ENCODE measurements at regions not wholly inside any gene's neighbourhood (a gene's known extent, or its start where the extent isn't known, plus 50 kb on each side); places are given as distances from the start of the nearest gene placed in this dataset.

DNA sequence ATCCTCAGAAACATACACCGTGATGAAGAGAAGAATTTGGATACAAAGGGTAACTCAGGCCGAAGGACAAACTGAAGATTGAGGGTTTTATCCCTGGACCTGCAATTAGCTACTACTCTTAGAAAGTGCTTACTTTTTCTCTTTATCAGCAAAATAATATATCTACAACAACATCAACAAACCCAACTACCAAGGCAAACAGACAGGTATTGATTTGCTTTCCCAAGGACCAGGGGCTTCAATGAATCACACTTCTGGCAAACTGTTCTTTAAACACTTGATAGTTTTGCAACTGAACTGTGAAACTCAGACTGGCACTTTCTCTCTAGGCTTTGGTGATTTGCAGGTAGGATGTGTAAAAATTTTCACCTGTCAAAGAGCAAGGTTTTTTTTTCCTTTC lies 247.5 kb downstream of the SEC23A start:
- TF ChIP-seq, protein P1, sequence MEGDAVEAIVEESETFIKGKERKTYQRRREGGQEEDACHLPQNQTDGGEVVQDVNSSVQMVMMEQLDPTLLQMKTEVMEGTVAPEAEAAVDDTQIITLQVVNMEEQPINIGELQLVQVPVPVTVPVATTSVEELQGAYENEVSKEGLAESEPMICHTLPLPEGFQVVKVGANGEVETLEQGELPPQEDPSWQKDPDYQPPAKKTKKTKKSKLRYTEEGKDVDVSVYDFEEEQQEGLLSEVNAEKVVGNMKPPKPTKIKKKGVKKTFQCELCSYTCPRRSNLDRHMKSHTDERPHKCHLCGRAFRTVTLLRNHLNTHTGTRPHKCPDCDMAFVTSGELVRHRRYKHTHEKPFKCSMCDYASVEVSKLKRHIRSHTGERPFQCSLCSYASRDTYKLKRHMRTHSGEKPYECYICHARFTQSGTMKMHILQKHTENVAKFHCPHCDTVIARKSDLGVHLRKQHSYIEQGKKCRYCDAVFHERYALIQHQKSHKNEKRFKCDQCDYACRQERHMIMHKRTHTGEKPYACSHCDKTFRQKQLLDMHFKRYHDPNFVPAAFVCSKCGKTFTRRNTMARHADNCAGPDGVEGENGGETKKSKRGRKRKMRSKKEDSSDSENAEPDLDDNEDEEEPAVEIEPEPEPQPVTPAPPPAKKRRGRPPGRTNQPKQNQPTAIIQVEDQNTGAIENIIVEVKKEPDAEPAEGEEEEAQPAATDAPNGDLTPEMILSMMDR (IDR thresholded peaks at IDR 0.05; ENCODE audit: insufficient read depth, low read depth, low read length) = no peak
- no peak for DNase-seq (ENCODE audit: low read depth)
- H3K4me3 ChIP-seq (ENCODE audit: low read depth, low read length) = no peak overlapping the region

DNA sequence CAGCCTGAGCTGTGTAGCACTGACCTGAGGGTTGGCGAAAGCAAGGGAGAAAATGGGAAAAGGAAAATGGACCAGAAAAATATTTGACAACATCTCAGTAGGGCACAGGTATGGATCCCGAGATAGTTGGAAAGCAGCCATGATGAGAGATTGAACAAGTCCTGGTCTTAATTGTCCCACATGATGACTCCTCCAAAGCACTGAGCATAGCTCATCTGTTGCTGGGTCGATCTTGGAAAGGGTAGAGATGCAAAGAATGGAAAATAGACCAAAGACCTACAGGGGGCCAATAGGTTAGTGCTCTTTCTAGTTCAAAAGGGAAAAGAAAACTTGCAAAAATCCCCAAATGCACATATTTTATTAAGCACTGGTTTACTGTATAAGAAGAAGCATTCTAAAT lies 251.9 kb downstream of the SEC23A start:
- TF ChIP-seq, protein P1 (IDR thresholded peaks at IDR 0.05; ENCODE audit: insufficient read depth, low read depth, low read length) = no peak
- no peak overlapping the region for H3K4me3 ChIP-seq (ENCODE audit: low read depth, low read length)

DNA sequence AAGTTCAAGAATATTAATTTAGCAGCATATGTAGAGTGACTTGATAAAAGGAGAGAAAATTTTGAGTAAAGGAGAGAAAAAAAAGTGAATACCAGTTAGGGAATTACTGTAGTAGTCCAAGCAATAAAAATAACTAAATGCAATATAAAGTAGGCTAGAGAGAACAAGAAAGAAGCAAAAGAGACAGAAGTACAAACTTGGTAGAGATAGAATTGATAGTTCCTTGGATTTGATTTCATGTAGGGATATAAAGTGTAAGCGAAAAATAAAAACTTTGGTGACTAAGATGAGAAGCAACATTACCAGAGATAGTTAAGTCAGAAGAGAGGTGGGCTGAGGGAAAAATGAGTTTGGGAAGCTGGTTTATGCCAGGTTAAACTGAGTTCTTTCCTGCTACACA lies 252.4 kb downstream of the SEC23A start:
- TF ChIP-seq, protein P1 (IDR thresholded peaks at IDR 0.05; ENCODE audit: insufficient read depth, low read depth, low read length) = no peak
- H3K4me3 ChIP-seq (ENCODE audit: low read depth, low read length) = no peak overlapping the region
- no peak for DNase-seq (ENCODE audit: low read depth)

More for the DNA sequence above, 251.9 kb downstream of the SEC23A start:
- no peak for DNase-seq (ENCODE audit: low read depth)

DNA sequence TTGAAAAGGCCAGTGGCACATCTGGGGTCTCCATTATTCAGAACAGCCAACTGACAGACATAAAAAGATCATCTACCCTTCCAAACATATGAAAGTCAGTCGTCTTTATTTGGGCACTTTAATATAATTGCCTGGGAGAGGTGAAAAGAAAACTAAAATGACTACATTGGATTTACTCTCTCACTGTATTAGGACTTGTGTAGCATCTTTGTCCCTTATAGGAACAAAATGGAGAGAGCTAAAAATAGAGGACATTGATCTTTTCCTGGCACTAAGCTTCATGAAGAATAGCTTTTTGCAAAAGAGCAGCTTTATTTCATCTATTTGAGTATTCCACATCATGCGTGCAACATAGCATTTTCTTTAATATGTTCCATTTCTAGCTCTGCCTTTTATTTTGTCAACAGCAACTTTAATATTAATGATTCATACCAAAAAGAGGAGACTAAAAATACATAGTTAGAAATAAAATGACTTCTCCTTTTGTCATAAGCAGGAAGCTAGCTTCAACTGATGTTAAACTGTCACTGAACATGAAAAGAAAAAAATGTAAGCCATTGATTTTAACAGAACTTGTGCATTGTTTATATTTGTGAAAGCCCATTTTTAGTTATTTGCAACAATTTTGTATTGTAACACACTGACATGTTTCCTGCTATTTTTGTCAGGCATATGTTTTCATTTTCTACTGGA lies 254.6 kb downstream of the SEC23A start:
- DNase-seq (ENCODE audit: low read depth) = no peak
- TF ChIP-seq, protein P1 (IDR thresholded peaks at IDR 0.05; ENCODE audit: insufficient read depth, low read depth, low read length) = no peak

DNA sequence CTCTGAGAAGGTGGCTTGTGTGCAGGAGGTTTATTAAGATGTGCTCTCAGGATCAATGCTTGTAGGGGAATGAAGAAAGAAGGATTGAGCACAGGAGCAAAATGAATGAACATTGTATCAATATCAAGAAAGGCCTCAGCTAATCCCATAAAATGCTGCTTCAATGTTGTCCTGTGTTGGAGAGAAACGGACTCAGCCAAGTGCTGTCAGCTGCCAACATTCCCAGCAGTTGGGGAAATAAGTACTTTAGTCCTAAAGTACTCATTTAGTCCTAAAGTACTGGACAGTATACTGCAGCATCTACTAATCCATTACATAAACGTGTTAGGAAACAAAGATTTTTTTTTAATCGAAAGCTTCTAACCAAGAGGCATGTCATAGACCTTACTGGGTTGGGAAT lies 255.9 kb downstream of the SEC23A start:
- TF ChIP-seq, protein P1 (IDR thresholded peaks at IDR 0.05; ENCODE audit: insufficient read depth, low read depth, low read length) = no peak

More for the DNA sequence above, 254.6 kb downstream of the SEC23A start:
- H3K4me3 ChIP-seq (ENCODE audit: low read depth, low read length) = no peak overlapping the region

DNA sequence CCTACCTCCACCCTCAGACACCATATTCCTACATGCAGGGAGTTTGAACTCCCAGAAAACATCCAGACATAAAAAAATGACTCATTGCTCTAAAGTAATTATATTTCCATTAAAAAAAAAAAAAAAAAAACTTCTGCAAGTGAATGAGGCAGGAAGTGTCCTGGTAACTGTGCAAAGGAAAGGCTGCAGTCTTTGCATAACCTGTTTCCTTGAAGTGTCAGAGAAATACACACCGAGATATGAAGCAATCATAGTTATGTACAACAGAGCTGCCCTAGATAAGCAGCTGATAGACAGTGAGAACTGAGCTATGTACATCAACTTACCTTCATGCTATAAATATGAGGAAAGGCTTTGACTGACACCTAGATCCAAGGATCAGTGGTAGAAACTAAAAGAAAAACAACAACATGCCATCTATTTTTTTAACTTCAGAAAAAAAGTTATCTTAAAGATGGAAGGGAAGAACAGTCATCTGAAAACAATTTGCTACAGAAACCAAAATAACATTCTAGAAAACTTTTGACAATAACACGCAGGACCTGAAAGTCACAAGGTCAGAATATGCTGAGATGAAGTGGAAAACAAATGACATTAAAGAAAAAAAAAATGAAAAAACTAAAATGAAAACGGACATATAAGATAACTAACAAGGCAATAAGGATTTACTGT lies 263.2 kb downstream of the SEC23A start:
- H3K4me3 ChIP-seq (ENCODE audit: low read depth, low read length) = no peak overlapping the region
- peak; percentile 47 for DNase-seq (ENCODE audit: low read depth)
- TF ChIP-seq, protein P1 (IDR thresholded peaks at IDR 0.05; ENCODE audit: insufficient read depth, low read depth, low read length) = no peak

More for the DNA sequence above, 255.9 kb downstream of the SEC23A start:
- DNase-seq (ENCODE audit: low read depth) = no peak
- H3K4me3 ChIP-seq (ENCODE audit: low read depth, low read length) = no peak overlapping the region
